CD4-positive, alpha-beta T cell (primary cell): ENCODE measurements at regions not wholly inside any gene's neighbourhood (a gene's known extent, or its start where the extent isn't known, plus 50 kb on each side); places are given as distances from the start of the nearest gene placed in this dataset.

ENCODE experiments used
- ATAC-seq: fragments of 200-7000 bp; cut with Tn5 transposase; one replicate; pipeline ENCODE4 v1.10.0; 2022; ENCODE audit warnings: mild to moderate bottlenecking; ENCODE audit not compliant: poor library complexity
- CTCF ChIA-PET: fragments of 350-600 bp; sonication (Branson Sonifier 250); formaldehyde crosslinking; loops from one replicate; lab custom pipeline; 2021; ENCODE audit warnings: antibody characterized with exemption, inconsistent platforms; lab: Charles Lee
- POLR2A ChIA-PET: fragments of 350-600 bp; sonication (Branson Sonifier 250); formaldehyde crosslinking; loops from one replicate; lab custom pipeline; 2021; ENCODE audit warnings: antibody characterized with exemption, inconsistent platforms; lab: Charles Lee
- DNase-seq, 14 experiments: peaks; one replicate each; pipeline ENCODE4 v3.0.0-alpha.2; 2013 to 2020; ENCODE audit warnings: mixed read lengths in 2 of 14
- H3K27ac ChIP-seq, 2 donors: one replicate each; pipeline versions ENCODE4 v1.5.1 to v1.7.0; 2013; ENCODE audit warnings: low read length in 2 of 2, low read depth in 1 of 2, mild to moderate bottlenecking in 1 of 2
- H3K27me3 ChIP-seq, 2 experiments: 1 replicate in 1 of 2; 2 replicates in 1 of 2; pipeline versions ENCODE4 v1.6.1 to v1.7.0; 2013; ENCODE audit warnings: low read length in 2 of 2, control low read depth in 1 of 2, mild to moderate bottlenecking in 1 of 2, moderate library complexity in 1 of 2; ENCODE audit not compliant: insufficient read depth in 2 of 2, control insufficient read depth in 1 of 2
- H3K36me3 ChIP-seq: one replicate; pipeline ENCODE4 v1.6.1; 2013; ENCODE audit warnings: low read length, control low read depth; ENCODE audit not compliant: insufficient read depth
- H3K4me1 ChIP-seq: one replicate; pipeline ENCODE4 v1.6.1; 2013; ENCODE audit warnings: low read length, control low read depth; ENCODE audit not compliant: insufficient read depth
- H3K4me3 ChIP-seq: one replicate; pipeline ENCODE4 v1.5.1; 2013; ENCODE audit warnings: mild to moderate bottlenecking, low read length, moderate library complexity
- H3K9me3 ChIP-seq, 2 experiments: 1 replicate in 1 of 2; 2 replicates in 1 of 2; pipeline versions ENCODE4 v1.6.1 to v1.7.0; 2013; ENCODE audit warnings: low read length in 2 of 2, mild to moderate bottlenecking in 2 of 2, control low read depth in 1 of 2, moderate library complexity in 1 of 2; ENCODE audit not compliant: control insufficient read depth in 1 of 2, insufficient read depth in 1 of 2
- H3K27ac Mint-ChIP-seq: one replicate; pipeline ENCODE4 v1.8.0; 2020; ENCODE audit warnings: mixed read lengths
- H3K27me3 Mint-ChIP-seq: one replicate; pipeline ENCODE4 v1.8.0; 2021; ENCODE audit warnings: mixed read lengths
- H3K36me3 Mint-ChIP-seq: one replicate; pipeline ENCODE4 v1.8.0; 2021; ENCODE audit warnings: low read depth, mixed read lengths
- H3K4me1 Mint-ChIP-seq: one replicate; pipeline ENCODE4 v1.8.0; 2021; ENCODE audit warnings: low read depth, mixed read lengths
- H3K4me3 Mint-ChIP-seq: one replicate; pipeline ENCODE4 v1.8.0; 2020; ENCODE audit warnings: mild to moderate bottlenecking, mixed read lengths
- H3K9me3 Mint-ChIP-seq: one replicate; pipeline ENCODE4 v1.8.0; 2020; ENCODE audit warnings: mixed read lengths
- CTCF ChIP-seq: fragments of 200-600 bp; IDR thresholded peaks from one replicate; pipeline ENCODE4 v1.8.0; 2022; ENCODE audit warnings: antibody characterized with exemption, mild to moderate bottlenecking
- intact Hi-C, 2 experiments: fragments of 100-400 bp; cut with DNase I in 1 of 2; cut with micrococcal nuclease in 1 of 2; formaldehyde crosslinking; loops; one replicate each; pipeline versions ENCODE4 v1.15.1 to v1.9.0; 2023 to 2025; cut with DNase I, micrococcal nuclease

- no peaks in the 10 kb centered on the region for H3K27me3 Mint-ChIP-seq
- ATAC-seq = no peak
Measured at GRCh38 chr18:78396756-78397155, 582.9 kb upstream of the SALL3 start.

GRCh38 chr18:78399992-78400503 is 579.6 kb upstream of the SALL3 start:
- Histone ChIP-seq H3K36me3 (no peaks in the 10 kb centered on the region), H3K4me3 (no peak overlapping the region), H3K27me3 (no peaks in the 10 kb centered on the region), H3K4me1 (no peaks in the 10 kb centered on the region), H3K9me3 (peaks cover 0 to 34% of the 10 kb centered on the region in 2 experiments), H3K27ac (no peak overlapping the region)
- DNase-seq (no peak), ATAC-seq (no peak)
- CTCF ChIA-PET = no interaction called here
- no peak overlapping the region for H3K4me3 Mint-ChIP-seq
- no peak for TF ChIP-seq CTCF
- no peaks in the 10 kb centered on the region for H3K36me3 Mint-ChIP-seq
- no peaks in the 10 kb centered on the region for H3K4me1 Mint-ChIP-seq
- intact Hi-C loops = no loop called here
- no peak overlapping the region for H3K27ac Mint-ChIP-seq
- no peaks in the 10 kb centered on the region for H3K27me3 Mint-ChIP-seq
- POLR2A ChIA-PET = no interaction called here
- H3K9me3 Mint-ChIP-seq = no peaks in the 10 kb centered on the region

More at GRCh38 chr18:78396756-78397155, 582.9 kb upstream of the SALL3 start:
- no peaks in the 10 kb centered on the region for H3K4me1 Mint-ChIP-seq
- H3K9me3 Mint-ChIP-seq = no peaks in the 10 kb centered on the region
- TF ChIP-seq CTCF = no peak
- H3K27ac ChIP-seq = no peak overlapping the region
- no peak overlapping the region for H3K4me3 ChIP-seq
- H3K9me3 ChIP-seq = peaks cover 0 to 30% of the 10 kb centered on the region in 2 experiments
- H3K4me1 ChIP-seq = no peaks in the 10 kb centered on the region
- H3K27me3 ChIP-seq = no peaks in the 10 kb centered on the region
- ChIA-PET POLR2A (no interaction called here), CTCF (no interaction called here)
- DNase-seq = no peak
- no peaks in the 10 kb centered on the region for H3K36me3 ChIP-seq
- intact Hi-C loops = no loop called here
- no peak overlapping the region for H3K4me3 Mint-ChIP-seq
- H3K27ac Mint-ChIP-seq = no peak overlapping the region
- H3K36me3 Mint-ChIP-seq = no peaks in the 10 kb centered on the region

- Mint-ChIP-seq H3K9me3 (no peaks in the 10 kb centered on the region), H3K4me1 (peaks cover 10% of the 10 kb centered on the region), H3K27ac (no peak overlapping the region), H3K36me3 (no peaks in the 10 kb centered on the region), H3K4me3 (no peak overlapping the region), H3K27me3 (no peaks in the 10 kb centered on the region)
- DNase-seq = no peak
- TF ChIP-seq CTCF = no peak
- H3K4me1 ChIP-seq = no peaks in the 10 kb centered on the region
- peaks cover 0 to 33% of the 10 kb centered on the region in 2 experiments for H3K9me3 ChIP-seq
- no peaks in the 10 kb centered on the region for H3K27me3 ChIP-seq
- POLR2A ChIA-PET = no interaction called here
- H3K36me3 ChIP-seq = no peaks in the 10 kb centered on the region
- CTCF ChIA-PET = no interaction called here
- H3K4me3 ChIP-seq = no peak overlapping the region
- H3K27ac ChIP-seq = no peak overlapping the region
- ATAC-seq = no peak
- intact Hi-C loops = no loop called here
Measured at GRCh38 chr18:78402440-78402839, 577.2 kb upstream of the SALL3 start.
